ENCODE measurements at regions not wholly inside any gene's neighbourhood (a gene's known extent, or its start where the extent isn't known, plus 50 kb on each side); places are given as distances from the start of the nearest gene placed in this dataset.

GRCh38 chr3:137204409-137204808, 246.6 kb downstream of the IL20RB start:
- DNase-seq (ENCODE audit: low read depth) = no peak

- no peak for DNase-seq (ENCODE audit: low read depth)
Observed at GRCh38 chr3:137205394-137206045, 247.7 kb downstream of the IL20RB start.

DNA sequence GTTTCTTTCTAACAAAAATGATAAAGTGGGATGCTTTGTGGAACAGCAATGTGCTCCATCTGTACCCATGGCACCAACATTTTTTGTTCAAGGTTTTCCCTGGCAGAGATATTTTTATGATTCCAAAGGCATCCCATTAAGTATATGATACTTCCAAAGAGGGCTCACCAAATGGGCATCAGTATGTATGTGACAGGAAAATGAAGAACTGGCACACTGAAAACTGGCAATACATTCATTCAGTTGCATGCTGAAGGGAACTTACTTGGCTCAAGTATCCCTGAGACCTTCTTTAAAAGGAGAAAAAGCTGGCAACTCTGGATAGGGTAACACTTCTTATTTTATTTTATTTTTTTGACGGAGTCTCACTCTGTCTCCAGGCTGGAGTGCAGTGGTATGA, 249.8 kb downstream of the IL20RB start:
- DNase-seq (ENCODE audit: low read depth) = no peak

GRCh38 chr3:137217733-137218132, 259.9 kb downstream of the IL20RB start:
- peak; percentile 15 for DNase-seq (ENCODE audit: low read depth)

DNA sequence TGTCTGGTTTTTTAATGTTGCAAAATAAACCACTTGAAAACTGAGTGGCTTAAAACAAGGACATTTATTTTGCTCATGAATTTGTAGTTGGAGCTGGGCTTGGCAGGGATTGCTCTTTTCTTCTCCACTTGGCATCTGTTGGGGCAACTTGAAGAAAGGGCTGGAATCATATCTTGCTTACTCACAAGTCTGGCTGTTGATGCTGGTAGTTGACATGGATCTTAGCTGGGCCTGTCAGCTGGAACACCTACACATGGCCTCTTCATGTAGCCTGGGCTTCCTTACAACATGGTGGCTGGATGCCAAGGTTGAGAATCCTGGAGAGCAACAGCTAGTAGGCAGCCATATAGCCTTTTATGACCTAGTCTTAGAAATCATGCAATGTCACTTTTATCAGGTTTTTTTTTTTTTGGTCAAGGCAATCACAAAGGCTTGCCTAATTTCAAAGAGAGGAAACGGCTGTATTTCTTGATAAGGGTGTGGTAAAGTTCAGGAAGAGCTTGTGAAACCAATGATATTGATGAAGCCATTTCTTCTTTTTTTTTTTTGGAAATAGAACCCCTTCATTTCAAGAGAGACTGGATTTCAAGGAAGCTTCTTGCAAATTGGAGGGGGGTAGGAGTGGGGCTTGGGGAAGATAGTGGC, 262.1 kb downstream of the IL20RB start:
- DNase-seq (ENCODE audit: low read depth) = no peak

DNA sequence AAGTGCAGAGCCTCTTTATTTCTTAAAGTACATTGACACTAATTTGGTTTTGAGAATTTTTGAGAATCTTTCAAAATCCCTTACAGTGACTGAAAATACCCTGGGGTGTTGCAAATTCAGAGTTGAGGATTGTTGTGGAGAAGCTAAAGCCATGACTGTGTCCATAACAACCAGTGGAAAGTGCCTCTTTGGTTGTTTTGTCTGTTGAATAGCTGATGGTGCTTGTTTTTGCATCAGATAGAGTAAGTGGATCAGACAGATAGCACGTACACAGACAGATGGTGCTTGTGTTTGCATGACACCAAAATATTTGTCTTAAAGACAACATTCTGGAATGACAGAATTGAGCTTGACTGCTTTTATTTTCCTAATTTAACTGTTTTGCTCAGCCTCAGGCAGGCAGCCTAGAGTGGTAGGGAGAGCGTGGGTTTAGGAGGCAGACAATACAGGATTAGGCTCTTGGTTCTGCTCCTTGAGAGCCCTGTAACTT, 265.0 kb downstream of the IL20RB start:
- DNase-seq (ENCODE audit: low read depth) = no peak

DNA sequence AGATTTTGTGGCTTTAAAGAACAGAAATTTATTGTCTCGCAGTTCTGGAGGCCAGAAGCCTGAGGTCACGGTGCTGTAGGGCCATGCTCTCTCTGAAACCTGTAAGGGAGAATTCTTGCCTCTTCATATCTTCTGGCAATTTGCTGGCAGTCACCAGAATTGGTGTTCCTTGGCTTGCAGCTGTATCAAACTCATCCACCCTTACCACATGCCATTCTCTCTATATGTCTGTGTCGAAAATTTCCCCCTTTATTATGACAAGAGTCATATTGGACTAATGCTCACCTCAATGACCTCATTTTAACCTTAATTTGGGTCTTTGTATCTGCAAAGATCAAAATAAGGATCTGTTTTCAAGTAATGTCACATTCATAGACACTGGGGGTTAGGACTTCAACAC, 266.7 kb downstream of the IL20RB start:
- no peak for DNase-seq (ENCODE audit: low read depth)

- DNase-seq (ENCODE audit: low read depth) = no peak
Observed at GRCh38 chr3:137242836-137243400, 285.1 kb downstream of the IL20RB start.

GRCh38 chr3:137246491-137246890, 288.7 kb downstream of the IL20RB start:
- no peak for DNase-seq (ENCODE audit: low read depth)

DNA sequence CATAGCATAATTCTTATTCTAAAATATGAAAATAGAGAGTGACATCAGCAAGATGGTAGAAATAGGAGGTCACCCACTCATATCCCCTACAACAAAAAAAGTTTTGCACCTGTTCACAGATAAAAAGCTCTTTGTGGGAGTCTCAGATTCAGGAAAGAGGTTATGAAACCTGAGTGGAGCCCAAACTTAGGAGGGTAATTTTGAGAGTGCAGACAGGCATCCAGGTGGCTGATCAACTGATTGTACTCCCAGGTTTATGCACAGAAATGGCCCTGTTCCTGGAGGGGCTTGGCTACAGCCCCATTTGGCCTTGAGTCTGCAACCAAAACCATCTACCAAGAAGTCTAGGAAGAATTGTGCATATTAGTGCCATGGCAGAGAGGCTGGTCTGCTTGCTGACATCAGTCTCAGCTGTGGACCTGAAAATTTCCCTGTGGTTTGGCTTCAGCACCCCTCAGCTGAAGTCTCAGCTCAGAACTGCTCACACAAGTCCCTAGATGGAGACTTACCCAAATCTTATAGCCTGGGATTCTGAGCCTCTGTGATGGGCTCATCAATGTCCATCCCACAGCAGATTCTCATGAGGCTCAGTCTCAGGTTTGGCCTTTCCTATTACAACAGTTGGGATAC, 291.6 kb downstream of the IL20RB start:
- no peak for DNase-seq (ENCODE audit: low read depth)

- DNase-seq (ENCODE audit: low read depth) = no peak
Observed at GRCh38 chr3:137259089-137259488, 301.3 kb downstream of the IL20RB start.

DNA sequence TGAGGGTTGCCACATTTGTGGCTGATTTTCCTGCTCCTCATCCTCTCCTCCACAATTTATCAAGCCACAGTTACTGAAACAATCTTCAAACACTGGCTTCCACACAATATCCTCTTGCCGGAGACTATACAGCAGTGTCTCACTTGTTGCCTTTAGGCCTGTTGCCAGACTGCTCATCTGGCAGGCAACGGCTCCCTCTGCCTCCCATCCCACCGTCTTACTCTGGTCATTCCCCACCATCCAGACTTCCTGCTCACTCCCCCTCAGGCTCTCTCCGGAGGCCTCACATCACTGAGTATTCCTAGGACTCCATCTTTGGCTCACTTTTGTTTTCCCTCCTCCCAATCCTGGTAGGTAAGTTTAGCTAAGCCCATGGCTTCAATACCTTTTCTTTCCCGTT, 301.9 kb downstream of the IL20RB start:
- DNase-seq (ENCODE audit: low read depth) = no peak

GRCh38 chr3:137264071-137264820, 306.5 kb downstream of the IL20RB start:
- DNase-seq (ENCODE audit: low read depth) = no peak

- no peak for DNase-seq (ENCODE audit: low read depth)
Observed at GRCh38 chr3:137264843-137265330, 307.1 kb downstream of the IL20RB start.

- no peak for DNase-seq (ENCODE audit: low read depth)
Observed at GRCh38 chr3:137282871-137283270, 325.1 kb downstream of the IL20RB start.

GRCh38 chr3:137285924-137286323, 328.1 kb downstream of the IL20RB start:
- no peak for DNase-seq (ENCODE audit: low read depth)

DNA sequence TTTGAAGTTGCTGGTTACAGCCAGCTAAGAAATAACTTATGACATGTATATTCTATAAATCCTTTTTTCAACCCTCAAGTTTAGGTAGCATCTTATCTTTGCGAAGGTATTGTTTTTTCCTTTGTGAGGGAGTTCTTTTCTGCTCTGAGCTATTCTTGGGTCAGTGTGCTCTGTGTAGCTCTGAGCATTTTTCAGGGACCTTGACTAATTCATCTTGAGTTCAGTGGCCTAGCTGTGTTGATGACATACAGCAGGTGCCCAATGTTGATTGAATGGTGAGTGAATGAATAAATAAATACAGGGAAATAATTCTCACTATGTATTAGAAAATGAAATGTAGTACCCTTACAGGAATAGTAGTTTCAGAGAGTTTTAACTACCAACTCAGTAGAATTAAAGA, 335.3 kb downstream of the IL20RB start:
- DNase-seq (ENCODE audit: low read depth) = no peak

GRCh38 chr3:137294139-137294538, 336.4 kb downstream of the IL20RB start:
- DNase-seq (ENCODE audit: low read depth) = no peak

DNA sequence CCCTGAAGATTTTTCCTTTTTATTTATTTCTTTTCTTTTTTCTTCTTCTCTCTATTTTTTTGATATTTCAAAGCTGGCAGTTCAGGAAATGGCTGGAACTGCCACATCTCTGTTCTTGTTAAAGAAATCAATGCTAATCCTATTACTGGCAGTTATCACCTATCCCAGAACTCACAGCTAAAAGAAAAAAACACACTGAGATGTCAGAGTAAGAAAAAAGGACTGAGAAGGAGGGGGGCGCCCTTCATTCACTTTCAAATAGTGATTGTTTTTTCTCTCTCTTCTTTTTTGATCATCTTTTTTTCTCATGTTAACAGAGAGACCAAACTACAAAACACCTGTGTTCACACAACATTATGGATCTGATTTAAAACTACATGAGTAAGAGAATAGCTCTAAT, 337.1 kb downstream of the IL20RB start:
- no peak for DNase-seq (ENCODE audit: low read depth)

- DNase-seq (ENCODE audit: low read depth) = no peak
Observed at GRCh38 chr3:137295336-137295735, 337.6 kb downstream of the IL20RB start.

DNA sequence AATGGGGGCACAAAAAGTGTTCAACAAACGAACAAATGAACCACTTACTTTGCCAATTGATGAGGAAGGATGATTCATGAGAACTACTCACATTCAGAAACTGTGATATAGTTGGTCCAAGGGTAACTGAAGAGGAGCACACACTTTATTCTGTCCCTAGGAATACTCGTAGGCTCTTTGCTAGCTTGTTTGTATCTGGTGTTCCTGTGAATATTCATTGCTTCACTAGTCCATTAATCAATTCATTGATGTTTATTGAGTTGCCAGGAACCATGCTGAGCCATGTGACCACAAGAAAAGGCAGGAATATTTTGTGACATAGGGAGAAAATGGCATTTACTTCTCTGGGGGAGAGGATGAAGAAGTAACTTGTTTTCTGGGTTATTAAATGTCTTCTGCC, 338.3 kb downstream of the IL20RB start:
- DNase-seq (ENCODE audit: low read depth) = no peak

GRCh38 chr3:137297770-137298169, 340.0 kb downstream of the IL20RB start:
- DNase-seq (ENCODE audit: low read depth) = no peak
